Neuronal stem cell (in vitro differentiated cells): ENCODE measurements at regions not wholly inside any gene's neighbourhood (a gene's known extent, or its start where the extent isn't known, plus 50 kb on each side); places are given as distances from the start of the nearest gene placed in this dataset.

Experiments used
- DNase-seq: peaks from one replicate; pipeline ENCODE4 v3.0.0-alpha.2; 2013; ENCODE audit warnings: low spot score
- H2AFZ ChIP-seq: one replicate; pipeline ENCODE4 v1.6.1; 2013; ENCODE audit warnings: mild to moderate bottlenecking, low read length, inconsistent platforms
- H2AK5ac ChIP-seq: 2 replicates; pipeline ENCODE4 v1.6.1; 2013; ENCODE audit warnings: low read depth, mild to moderate bottlenecking, inconsistent platforms, low read length, moderate library complexity, mixed read lengths
- H2BK120ac ChIP-seq: 2 replicates; pipeline ENCODE4 v1.6.1; 2013; ENCODE audit warnings: low read depth, mild to moderate bottlenecking, inconsistent platforms, low read length, moderate library complexity, mixed read lengths
- H2BK12ac ChIP-seq: one replicate; pipeline ENCODE4 v1.6.1; 2013; ENCODE audit warnings: low read length, inconsistent platforms
- H2BK15ac ChIP-seq: 2 replicates; pipeline ENCODE4 v1.6.1; 2013; ENCODE audit warnings: mild to moderate bottlenecking, low read length, inconsistent platforms, mixed read lengths
- H2BK5ac ChIP-seq: one replicate; pipeline ENCODE4 v1.6.1; 2013; ENCODE audit warnings: inconsistent platforms, mild to moderate bottlenecking, low read length, moderate library complexity
- H3K14ac ChIP-seq: one replicate; pipeline ENCODE4 v1.6.1; 2013; ENCODE audit warnings: low read length, inconsistent platforms
- H3K18ac ChIP-seq: 2 replicates; pipeline ENCODE4 v1.6.1; 2013; ENCODE audit warnings: low read length, inconsistent platforms
- H3K23ac ChIP-seq: 2 replicates; pipeline ENCODE4 v1.6.1; 2013; ENCODE audit warnings: low read depth, mild to moderate bottlenecking, mixed read lengths, low read length, inconsistent platforms; ENCODE audit not compliant: poor library complexity
- H3K27ac ChIP-seq: replicated peaks from 3 replicates; pipeline ENCODE4 v1.5.1; 2013; ENCODE audit warnings: low read length, inconsistent platforms
- H3K27me3 ChIP-seq, 3 experiments: 2 replicates each; pipeline ENCODE4 v1.6.1; 2013; ENCODE audit warnings: low read length in 3 of 3, mild to moderate bottlenecking in 2 of 3, inconsistent platforms in 1 of 3, low read depth in 1 of 3, mixed read lengths in 1 of 3, moderate library complexity in 1 of 3; ENCODE audit not compliant: control insufficient read depth in 3 of 3, insufficient read depth in 3 of 3
- H3K36me3 ChIP-seq, 2 donors: replicated peaks in 1 of 2; 2 replicates each; pipeline ENCODE4 v1.6.1; 2013; ENCODE audit warnings: low read length in 2 of 2; ENCODE audit not compliant: control insufficient read depth in 2 of 2, insufficient read depth in 2 of 2
- H3K4ac ChIP-seq: 2 replicates; pipeline ENCODE4 v1.6.1; 2013; ENCODE audit warnings: inconsistent platforms, mild to moderate bottlenecking, low read length, moderate library complexity
- H3K4me1 ChIP-seq, 2 donors: 1 replicate in 1 of 2; 2 replicates in 1 of 2; pipeline ENCODE4 v1.6.1; 2013; ENCODE audit warnings: low read length in 2 of 2, low read depth in 1 of 2; ENCODE audit not compliant: control insufficient read depth in 2 of 2, insufficient read depth in 1 of 2
- H3K4me2 ChIP-seq: one replicate; pipeline ENCODE4 v1.6.1; 2013; ENCODE audit warnings: mild to moderate bottlenecking, low read length, inconsistent platforms; ENCODE audit not compliant: insufficient read depth, poor library complexity, severe bottlenecking
- H3K4me3 ChIP-seq, 2 donors: 2 replicates each; pipeline ENCODE4 v1.5.1; 2013; ENCODE audit warnings: low read length in 2 of 2, mild to moderate bottlenecking in 2 of 2, inconsistent platforms in 1 of 2, moderate library complexity in 1 of 2
- H3K79me1 ChIP-seq: one replicate; pipeline ENCODE4 v1.6.1; 2013; ENCODE audit warnings: low read depth, mild to moderate bottlenecking, inconsistent platforms, low read length, moderate library complexity
- H3K9ac ChIP-seq: one replicate; pipeline ENCODE4 v1.6.1; 2013; ENCODE audit warnings: mild to moderate bottlenecking, low read depth, low read length, inconsistent platforms; ENCODE audit not compliant: poor library complexity
- H3K9me3 ChIP-seq, 2 donors: replicated peaks in 1 of 2; 2 replicates each; pipeline versions ENCODE3 to v1.6.1; 2013; ENCODE audit warnings: low read length in 2 of 2, mild to moderate bottlenecking in 2 of 2, inconsistent platforms in 1 of 2, low read depth in 1 of 2, mixed read lengths in 1 of 2, moderate library complexity in 1 of 2; ENCODE audit not compliant: control insufficient read depth in 2 of 2, insufficient read depth in 1 of 2
- H4K8ac ChIP-seq: one replicate; pipeline ENCODE4 v1.6.1; 2013; ENCODE audit warnings: low read depth, mild to moderate bottlenecking, inconsistent platforms, low read length, moderate library complexity
- H4K91ac ChIP-seq: one replicate; pipeline ENCODE4 v1.6.1; 2013; ENCODE audit warnings: low read length, low read depth, mild to moderate bottlenecking, inconsistent platforms; ENCODE audit not compliant: poor library complexity
- WGBS, 2 donors: extraction: QIAGEN DNeasy Blood & Tissue Kit; methylation state at CpG; one replicate each; pipeline ENCODE4 v1.1.7; 2013; ENCODE audit warnings: missing lambda C conversion rate in 2 of 2, mixed read lengths in 1 of 2; ENCODE audit not compliant: insufficient read length in 2 of 2, insufficient replicate concordance in 1 of 2; ENCODE audit errors: extremely low coverage in 2 of 2; 5-methylcytosine and 5-hydroxymethylcytosine counted together

GRCh38 chr6:166068768-166069167, 98.9 kb downstream of the TBXT start:
- H3K4me1 ChIP-seq, result no peaks in the 10 kb centered on the region
- no peak overlapping the region for H2AK5ac ChIP-seq
- no peak overlapping the region for H3K4me3 ChIP-seq
- H2BK12ac ChIP-seq, result no peak overlapping the region
- H3K9ac ChIP-seq, result no peak overlapping the region
- no peak overlapping the region for H2AFZ ChIP-seq
- no peak overlapping the region for H3K23ac ChIP-seq
- no peaks in the 10 kb centered on the region for H3K36me3 ChIP-seq
- H3K27me3 ChIP-seq, result no peaks in the 10 kb centered on the region
- no peak overlapping the region for H2BK5ac ChIP-seq
- no peak overlapping the region for H3K4me2 ChIP-seq
- no peak overlapping the region for H4K8ac ChIP-seq
- H3K14ac ChIP-seq, result no peak overlapping the region
- H3K79me1 ChIP-seq, result no peaks in the 10 kb centered on the region
- H3K9me3 ChIP-seq, result peaks cover 0 to 4% of the 10 kb centered on the region in 2 donors
- H3K18ac ChIP-seq, result no peak overlapping the region
- H4K91ac ChIP-seq, result no peak overlapping the region
- H3K4ac ChIP-seq, result no peak overlapping the region
- DNase-seq, result no peak
- no peak overlapping the region for H2BK120ac ChIP-seq
- no CpG with 5 or more reads among the region's 3 CpGs for WGBS, 2 donors
- H3K27ac ChIP-seq, result no peak overlapping the region
- no peak overlapping the region for H2BK15ac ChIP-seq

DNA sequence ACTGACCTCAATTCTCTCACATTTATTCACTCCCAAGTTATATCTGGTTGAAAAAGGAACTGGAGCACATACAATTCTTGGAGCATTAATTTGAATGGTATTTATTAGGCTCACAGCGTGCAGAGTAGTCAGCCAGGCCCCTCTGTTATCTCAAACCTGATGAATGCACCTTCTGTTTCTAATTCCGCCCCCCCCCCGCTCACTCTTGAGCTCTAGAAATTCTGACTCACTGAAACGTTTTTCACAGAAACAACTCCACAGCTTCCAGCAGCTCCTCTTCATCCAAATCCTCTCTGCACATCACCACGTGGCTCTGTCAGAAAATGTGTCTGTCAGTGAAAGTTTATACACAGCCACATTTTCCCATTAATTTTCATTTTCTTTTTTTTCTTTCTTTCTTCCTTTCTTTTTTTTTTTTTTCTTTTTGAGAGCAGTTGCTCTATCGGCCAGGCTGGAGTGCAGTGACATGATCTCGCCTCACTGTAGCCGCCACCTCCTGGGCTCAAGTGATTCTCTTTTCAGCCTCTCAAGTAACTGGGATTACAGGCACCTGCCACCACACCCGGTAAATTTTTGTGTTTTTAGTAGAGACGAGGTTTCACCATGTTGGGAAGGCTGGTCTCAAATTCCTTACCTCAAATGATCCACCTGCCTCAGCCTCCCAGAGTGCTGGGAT, 109.4 kb downstream of the TBXT start:
- no peaks in the 10 kb centered on the region for H3K4me1 ChIP-seq
- H4K8ac ChIP-seq, result no peak overlapping the region
- DNase-seq, result peak; percentile 11
- peaks cover 0 to 2% of the 10 kb centered on the region in 2 donors for H3K9me3 ChIP-seq
- no peak overlapping the region for H3K18ac ChIP-seq
- H3K27ac ChIP-seq, result no peak overlapping the region
- H3K4me2 ChIP-seq, result no peak overlapping the region
- no peak overlapping the region for H3K4me3 ChIP-seq
- H3K9ac ChIP-seq, result no peak overlapping the region
- no CpG with 5 or more reads among the region's 10 CpGs for WGBS, 2 donors
- H2BK120ac ChIP-seq, result no peak overlapping the region
- H2BK12ac ChIP-seq, result no peak overlapping the region
- no peak overlapping the region for H2AK5ac ChIP-seq
- no peak overlapping the region for H2BK5ac ChIP-seq
- no peak overlapping the region for H3K4ac ChIP-seq
- H3K79me1 ChIP-seq, result no peaks in the 10 kb centered on the region
- H2AFZ ChIP-seq, result no peak overlapping the region
- no peak overlapping the region for H3K23ac ChIP-seq
- no peaks in the 10 kb centered on the region for H3K27me3 ChIP-seq
- no peak overlapping the region for H3K14ac ChIP-seq
- H3K36me3 ChIP-seq, result no peaks in the 10 kb centered on the region
- H2BK15ac ChIP-seq, result no peak overlapping the region
- H4K91ac ChIP-seq, result no peak overlapping the region

- Histone ChIP-seq H3K4me3 (no peak overlapping the region), H3K9me3 (peaks cover 2 to 4% of the 10 kb centered on the region in 2 donors), H4K8ac (no peak overlapping the region), H3K18ac (no peak overlapping the region), H3K4me2 (no peak overlapping the region), H3K27ac (no peak overlapping the region), H3K9ac (no peak overlapping the region), H3K27me3 (no peaks in the 10 kb centered on the region), H2BK120ac (no peak overlapping the region), H2BK5ac (no peak overlapping the region), H3K14ac (no peak overlapping the region), H3K23ac (no peak overlapping the region), H2BK12ac (no peak overlapping the region), H4K91ac (no peak overlapping the region), H3K4ac (no peak overlapping the region), H3K36me3 (no peaks in the 10 kb centered on the region), H3K79me1 (no peaks in the 10 kb centered on the region), H2AK5ac (no peak overlapping the region), H3K4me1 (no peaks in the 10 kb centered on the region), H2AFZ (no peak overlapping the region), H2BK15ac (no peak overlapping the region)
- no peak for DNase-seq
- no CpG with 5 or more reads among the region's 2 CpGs for WGBS, 2 donors
Measured at GRCh38 chr6:166057431-166057830, 110.2 kb downstream of the TBXT start.

DNA sequence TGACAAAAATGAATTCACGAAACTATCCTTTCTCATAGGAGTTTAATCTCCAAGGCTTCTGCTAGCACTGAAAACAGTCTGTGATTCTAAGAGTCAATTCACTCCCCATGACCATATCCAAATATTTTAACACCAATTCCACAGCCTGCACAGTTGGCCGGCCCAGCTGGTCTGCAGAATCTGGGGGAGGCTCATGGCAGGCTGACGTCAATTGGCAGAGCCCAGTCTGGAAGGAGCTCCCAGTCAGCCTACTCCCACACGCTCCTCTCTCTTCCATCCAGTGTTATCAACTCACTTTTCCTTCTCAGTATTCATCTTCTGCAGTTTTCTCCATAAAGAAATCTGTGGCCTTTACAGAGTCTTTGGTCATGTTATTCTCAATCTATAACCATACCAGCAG, 111.0 kb downstream of the TBXT start:
- H3K9me3 ChIP-seq, result peaks cover 2 to 4% of the 10 kb centered on the region in 2 donors
- no peak overlapping the region for H2BK12ac ChIP-seq
- WGBS, 2 donors, result no CpG with 5 or more reads among the region's 4 CpGs
- H2AK5ac ChIP-seq, result no peak overlapping the region
- H3K23ac ChIP-seq, result no peak overlapping the region
- H3K4me3 ChIP-seq, result no peak overlapping the region
- H4K8ac ChIP-seq, result no peak overlapping the region
- H3K18ac ChIP-seq, result no peak overlapping the region
- H2BK5ac ChIP-seq, result no peak overlapping the region
- H2BK15ac ChIP-seq, result no peak overlapping the region
- H3K4ac ChIP-seq, result no peak overlapping the region
- no peak overlapping the region for H2BK120ac ChIP-seq
- H3K27ac ChIP-seq, result no peak overlapping the region
- H3K14ac ChIP-seq, result no peak overlapping the region
- no peaks in the 10 kb centered on the region for H3K4me1 ChIP-seq
- no peak overlapping the region for H3K4me2 ChIP-seq
- H3K27me3 ChIP-seq, result no peaks in the 10 kb centered on the region
- no peak for DNase-seq
- no peak overlapping the region for H3K9ac ChIP-seq
- no peaks in the 10 kb centered on the region for H3K36me3 ChIP-seq
- H3K79me1 ChIP-seq, result no peaks in the 10 kb centered on the region
- no peak overlapping the region for H2AFZ ChIP-seq
- H4K91ac ChIP-seq, result no peak overlapping the region
